Superior temporal gyrus (tissue), 1 donor: ENCODE measurements at regions not wholly inside any gene's neighbourhood (a gene's known extent, or its start where the extent isn't known, plus 50 kb on each side); places are given as distances from the start of the nearest gene placed in this dataset.
"Not testable (repeated sequence)": the region's sequence is repeated elsewhere in the genome, so short reads cannot be mapped to it uniquely, and the experiment has no call there.

Experiments
- DNase-seq: peaks from one replicate; pipeline ENCODE4 v3.0.0-alpha.2; 2016; ENCODE audit errors: extremely low spot score

DNA sequence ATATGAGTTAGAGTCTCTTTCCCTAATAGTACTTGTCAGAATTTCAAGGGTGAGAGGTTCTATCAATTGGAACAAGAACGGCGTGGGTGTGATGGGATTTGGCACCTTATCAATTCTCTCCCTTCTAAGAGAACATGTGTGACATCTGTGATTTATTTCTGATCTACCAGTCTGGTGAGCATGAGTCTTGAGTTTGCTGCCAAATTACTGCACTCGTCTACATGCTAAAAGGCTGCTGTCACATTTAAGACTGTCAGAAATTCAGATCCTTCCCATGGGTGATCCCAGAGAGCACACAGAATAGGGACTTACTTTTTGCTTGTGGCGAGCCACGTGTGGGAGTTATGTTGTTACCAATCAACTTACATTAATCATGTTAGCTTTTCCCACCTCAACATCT is 370.2 kb upstream of the SASH1 start:
- DNase-seq, result no peak

DNA sequence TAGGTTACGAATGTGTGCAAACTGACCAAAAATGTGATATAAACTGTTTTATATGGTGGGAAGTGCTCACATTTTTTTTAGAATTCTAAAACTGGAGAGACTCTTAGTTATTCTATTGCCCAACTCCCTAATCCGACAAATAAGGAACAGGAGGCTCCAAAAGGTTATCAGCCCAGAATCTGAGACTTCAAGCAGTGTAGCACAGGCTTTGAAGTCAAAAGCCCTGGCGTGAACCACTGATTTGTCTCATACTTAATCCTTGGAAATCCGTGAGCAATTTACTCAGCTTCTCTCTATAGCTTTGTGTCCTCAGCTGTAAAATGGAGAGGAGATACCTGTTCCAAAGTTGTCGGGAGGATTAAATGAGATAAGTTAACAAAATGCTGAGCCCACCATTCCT is 368.8 kb upstream of the SASH1 start:
- DNase-seq, result no peak

DNA sequence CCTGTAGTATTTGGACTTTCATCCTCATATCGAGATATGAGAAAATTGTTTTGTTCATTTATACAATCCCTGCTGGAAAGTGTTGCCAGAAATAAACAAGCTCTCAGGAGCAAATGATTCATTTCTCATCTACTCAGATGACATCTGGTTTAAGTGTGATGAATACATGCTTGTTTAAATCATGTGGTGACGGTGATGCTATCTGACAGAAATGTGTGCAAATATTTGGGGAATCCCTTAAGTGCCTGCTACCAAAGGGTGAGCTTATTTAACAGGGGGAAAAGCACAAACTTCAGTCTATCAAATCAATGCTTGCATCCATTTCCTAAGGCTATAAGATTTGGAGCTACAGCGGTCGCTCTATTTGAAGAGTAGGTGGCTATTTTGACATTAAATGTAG is 368.3 kb upstream of the SASH1 start:
- no peak for DNase-seq

DNA sequence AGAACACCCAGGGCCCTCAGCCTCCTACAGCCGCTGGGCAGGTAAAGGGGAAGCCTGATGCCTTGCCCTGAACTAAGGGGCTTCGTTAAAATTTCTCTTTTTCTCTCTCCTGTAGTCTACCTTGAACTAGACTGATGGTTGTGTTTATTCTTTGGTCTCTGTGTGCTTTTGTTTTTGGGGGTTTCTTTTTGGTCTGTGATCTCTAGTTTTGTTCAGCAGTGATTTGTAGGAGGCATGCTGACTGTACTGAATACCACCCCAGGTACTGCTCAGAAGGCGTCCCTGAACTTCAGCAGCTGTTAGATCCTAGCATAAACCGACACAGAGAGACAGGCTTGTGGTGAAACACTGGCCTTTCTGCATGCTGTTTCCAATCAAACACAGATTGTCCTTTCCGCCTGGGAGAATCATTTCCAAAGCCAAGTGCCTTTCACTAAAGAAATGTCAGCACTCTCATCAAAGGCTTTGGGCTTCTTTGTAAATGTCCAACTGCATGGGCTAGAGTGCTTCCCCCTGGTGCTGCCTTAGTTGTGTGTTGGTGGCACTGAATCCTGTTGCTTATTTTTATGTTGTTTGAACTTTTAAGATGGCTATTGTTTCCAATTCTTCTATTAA is 364.7 kb upstream of the SASH1 start:
- no peak for DNase-seq

DNA sequence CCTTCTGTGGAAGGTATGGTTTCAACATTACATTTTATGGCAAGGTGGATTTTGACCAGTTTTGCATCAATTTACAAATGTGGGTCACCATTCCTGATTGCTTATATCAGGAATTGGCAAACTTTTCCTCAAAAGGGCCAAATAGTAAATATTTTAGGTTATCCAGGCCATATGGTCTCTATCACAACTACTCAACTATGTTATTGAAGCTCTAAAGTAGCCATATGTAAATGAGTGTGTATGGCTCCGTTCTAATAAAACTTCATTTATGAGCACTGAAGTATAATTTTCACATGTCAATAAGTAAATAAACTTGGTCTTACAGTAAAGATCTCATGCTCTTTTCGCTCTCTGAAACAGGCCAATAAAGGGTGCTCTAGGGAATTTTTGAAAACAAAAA is 362.7 kb upstream of the SASH1 start:
- no peak for DNase-seq

DNA sequence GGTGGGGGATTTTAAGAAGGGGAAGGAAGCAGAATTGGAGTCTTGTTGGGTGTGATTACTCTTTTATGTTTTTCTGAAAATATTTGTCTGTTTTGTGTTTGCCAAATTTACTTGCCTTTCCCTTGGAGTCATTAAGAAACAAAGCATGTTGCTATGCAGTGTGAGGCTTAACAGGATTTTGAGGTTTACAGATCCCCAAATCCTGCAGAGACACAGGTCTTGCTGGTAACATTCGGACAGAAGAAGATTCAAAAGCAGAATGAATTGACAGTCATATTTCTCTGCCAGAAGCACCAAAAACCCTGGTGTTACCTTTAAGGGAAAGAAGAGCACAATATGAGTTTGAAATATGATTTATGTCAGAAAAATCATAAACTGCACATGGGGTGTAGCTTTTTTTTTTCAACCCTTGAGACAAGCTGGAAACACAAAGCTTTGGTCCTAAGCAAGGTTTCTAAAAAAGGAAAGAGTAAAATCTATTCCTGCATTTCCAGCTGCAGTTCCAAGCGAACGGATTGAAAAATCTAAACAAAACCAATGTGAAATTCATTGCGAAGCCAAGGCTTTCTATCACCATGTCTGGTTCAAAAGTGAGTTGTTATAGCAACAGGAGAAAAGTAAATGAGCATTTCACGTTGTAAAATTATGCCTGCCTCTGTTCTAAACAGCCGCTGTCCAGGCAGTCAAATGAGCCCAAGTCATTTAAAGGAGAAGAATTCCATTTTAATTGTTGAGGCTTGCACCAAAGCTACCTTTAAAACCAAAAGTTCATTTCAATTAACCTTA is 358.9 kb upstream of the SASH1 start:
- peak; percentile 61 for DNase-seq

DNA sequence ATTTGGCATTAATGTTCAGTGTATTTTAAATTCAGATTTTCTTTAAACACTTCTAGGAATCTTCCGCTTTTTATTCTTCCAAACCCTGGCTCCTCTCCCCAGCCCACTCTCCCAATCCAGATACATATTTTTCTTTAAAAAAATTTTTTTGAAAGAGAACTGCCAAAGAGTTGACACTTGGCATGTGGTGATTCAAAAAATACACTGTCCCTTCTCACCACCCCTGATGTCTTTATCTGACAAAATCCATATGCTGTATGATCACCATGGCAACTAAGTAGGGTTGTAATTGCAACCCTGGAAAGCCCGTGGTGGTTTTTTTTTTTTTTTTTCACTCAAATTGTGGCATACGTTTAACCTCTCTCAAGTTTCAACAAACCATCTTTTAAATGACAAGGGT is 355.8 kb upstream of the SASH1 start:
- no peak for DNase-seq

DNA sequence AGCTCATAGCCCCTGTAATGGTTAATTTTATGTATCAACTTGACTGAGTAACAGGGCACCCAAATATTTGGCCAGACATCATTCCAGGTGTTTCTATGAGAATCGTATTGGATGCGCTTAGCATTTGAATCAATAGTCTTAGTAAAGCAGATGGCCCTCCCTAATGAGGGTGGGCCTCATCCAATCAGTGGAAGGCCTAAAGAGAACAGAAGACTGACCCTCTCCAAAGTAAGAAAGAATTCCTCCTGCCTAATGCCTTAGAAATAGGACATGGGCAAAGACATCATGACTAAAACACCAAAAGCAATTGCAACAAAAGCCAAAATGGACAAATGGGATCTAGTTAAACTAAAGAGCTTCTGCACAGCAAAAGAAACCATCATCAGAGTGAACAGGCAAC is 352.5 kb upstream of the SASH1 start:
- DNase-seq, result no peak

DNA sequence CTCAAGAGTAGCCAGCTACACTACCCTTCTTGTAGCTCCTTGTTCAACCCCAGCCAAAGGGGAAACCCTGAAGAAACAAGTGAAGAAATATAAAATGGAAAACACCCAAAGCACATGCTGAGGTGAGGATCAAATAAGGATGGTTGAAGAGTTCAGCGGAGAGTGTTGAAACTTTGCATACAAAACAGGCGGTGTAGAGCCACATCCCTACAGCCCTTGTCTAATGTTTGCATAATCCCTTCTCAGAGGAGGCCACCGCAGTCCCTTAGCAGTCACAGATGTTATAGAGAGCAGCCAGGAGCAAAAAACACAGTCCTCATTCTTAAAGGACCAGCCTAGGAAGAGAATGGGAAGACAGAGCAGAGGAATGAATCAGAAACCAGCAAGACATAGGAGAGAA is 350.7 kb upstream of the SASH1 start:
- DNase-seq, result no peak

DNA sequence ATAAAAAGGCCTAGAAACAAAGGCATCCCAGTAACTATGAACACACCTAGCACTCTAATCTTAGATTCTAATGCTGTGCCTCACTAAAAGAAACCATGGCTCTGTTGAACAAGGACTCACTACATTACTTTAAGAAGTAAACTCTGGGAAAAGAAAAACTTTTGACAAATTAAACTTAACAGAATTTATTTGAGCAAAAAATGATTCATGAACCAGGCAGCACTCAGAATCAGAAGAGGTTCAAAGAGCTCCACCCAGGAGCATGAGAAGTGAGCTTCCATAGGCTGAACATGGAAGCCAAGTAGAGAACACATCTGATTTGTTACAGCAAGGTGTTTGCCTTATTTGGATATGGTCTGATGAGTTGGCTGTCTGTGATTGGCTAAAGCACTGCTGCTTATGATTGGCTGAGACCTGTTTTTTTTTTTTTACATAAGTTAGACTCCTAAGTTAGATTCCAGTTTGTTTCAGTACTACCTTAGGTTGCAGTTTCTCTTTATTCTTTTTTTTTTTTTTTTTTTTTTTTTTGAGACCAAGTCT is 343.6 kb upstream of the SASH1 start:
- no peak for DNase-seq

DNA sequence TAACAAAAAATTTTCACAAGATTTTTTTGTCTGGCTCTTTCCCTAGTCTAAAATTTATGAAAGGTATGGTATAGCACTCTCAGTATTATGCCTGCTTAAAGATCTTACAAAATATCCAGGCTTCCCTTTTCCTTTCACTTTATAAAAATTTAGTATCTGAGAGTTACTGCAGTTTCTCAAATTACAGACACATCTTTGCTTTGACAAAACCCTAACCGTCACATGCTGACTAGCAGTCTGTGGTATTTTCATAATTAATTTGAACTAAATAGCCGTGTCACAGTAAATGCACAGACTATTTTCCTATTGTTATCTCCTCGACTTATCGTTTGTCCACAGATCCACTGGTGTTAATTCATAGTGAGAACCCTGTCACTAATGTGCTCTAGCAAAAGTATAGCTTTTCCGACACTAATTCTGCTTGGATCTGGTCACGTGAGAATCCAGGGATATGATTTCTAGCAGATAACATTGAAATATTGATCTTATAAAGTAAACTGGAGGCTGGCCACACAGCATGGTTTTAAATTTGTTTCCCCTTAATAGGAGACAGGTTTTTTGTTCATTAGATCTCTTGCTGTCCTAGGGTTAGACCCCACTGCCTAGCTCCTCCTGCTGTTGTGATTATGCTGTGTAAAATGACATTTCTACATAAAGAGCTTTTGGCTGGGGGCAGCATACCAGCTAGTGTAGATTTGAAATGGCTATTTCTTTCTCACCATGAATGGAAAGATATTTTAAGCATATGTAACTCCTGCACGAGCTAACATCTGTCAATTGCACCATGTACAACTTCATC is 340.6 kb upstream of the SASH1 start:
- DNase-seq, result no peak

DNA sequence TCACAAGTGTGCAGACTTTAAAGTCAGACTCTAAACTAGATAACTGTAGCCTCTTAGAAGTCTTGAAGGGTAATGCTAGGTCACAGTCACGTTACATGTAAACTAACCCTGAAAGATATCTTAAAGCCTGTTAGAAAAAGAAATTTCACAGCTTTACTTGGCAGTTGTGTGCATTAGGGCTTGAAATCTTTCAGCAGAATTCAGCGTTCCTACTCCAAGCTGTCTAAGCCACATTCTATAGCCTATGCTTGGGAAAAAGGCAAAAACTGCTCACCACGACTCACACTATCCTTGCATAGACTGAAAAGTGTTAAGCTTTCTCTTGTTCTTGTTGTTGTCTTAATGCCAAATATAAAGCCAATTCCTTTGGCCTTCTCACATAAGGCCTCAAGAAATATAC is 338.0 kb upstream of the SASH1 start:
- DNase-seq, result no peak

DNA sequence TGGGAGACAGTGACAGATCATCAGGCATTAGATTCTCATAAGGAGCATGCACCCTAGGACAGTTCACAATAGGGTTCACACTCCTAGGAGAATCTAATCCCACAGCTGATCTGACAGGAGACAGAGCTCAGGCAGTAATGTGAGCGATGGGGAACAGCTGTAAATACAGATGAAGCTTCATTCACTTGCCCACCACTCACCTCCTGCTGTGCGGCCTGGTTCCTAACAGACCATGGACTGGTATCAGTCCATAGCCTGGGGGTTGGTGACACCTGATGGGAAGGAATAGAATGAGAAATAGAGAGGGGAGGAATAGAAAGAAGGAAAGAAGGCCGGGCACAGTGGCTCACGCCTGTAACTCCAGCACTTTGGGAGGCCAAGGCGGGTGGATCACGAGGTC is 336.8 kb upstream of the SASH1 start:
- no peak for DNase-seq

DNA sequence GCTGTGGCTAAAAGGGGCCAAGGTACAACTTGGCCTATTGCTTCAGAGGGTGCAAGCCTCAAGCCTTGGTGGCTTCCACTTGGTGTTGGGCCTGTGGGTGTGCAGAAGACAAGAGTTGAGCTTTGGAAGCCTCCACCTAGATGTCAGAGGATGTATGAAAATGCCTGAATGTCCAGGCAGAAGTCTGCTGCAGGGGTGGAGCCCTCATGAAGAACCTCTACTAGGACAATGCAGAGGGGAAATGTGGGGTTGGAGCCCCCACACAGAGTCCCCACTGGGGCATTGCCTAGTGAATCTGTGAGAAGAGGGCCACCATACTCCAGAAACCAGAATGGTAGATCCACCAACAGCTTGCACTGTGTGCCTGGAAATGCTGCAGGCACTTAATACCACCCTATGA is 332.1 kb upstream of the SASH1 start:
- DNase-seq, result not testable (repeated sequence)

DNA sequence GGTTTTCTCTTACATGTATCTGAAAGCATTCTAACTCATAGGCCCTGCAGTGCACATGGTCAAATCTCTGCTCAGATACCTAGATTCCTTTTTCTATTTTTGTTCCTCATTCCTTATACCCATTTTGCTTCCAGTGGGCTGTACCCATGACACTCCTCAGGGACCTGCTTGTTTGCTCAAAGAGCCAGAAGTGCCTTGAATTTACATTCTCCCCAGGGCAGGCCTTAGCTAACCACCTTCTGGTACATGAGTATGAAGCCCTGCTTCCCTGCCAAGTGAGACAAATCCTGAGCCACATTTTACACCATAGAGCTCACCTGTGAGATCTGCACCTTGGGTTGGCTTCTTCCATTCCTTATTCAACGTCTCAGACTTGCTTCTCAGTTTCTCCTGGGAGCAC is 326.6 kb upstream of the SASH1 start:
- no peak for DNase-seq

DNA sequence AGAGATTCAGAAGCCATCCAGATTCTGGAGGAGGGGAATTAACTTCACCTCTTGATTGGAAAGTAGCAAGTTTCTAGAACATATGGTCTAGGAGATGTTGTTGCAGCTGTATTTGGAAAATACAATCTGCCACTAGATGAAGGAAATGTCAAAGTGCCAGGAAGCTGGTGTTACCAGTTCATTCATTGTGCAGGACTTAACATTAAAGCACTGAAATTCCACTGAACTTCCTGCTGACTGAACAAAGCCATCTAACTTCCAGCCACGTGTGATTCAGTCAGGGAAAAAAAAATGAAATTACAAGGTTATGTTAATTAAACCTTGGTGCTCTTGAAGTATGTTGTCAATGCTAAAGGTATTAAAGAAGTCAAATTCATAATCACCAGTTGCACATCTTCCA is 321.5 kb upstream of the SASH1 start:
- DNase-seq, result no peak

DNA sequence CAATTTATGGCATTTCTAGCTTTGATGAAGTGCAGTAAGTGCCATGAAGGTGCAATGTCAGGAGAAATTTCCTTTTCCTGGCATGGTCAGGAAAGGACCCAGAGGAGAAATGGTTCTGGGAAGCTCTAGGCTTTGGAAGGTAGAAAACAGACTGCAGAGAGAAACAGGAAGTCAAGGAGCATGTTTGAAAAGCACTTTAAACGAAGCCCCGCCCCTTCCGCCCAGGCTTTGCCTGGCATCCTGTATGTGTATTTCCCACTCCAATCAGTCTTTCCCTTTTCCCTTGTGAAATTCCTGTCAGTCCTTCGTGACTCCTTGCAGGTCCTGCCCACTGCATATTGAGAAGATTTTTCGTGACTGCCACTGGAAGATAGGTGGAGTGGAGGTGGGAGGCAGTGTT is 320.9 kb upstream of the SASH1 start:
- no peak for DNase-seq

DNA sequence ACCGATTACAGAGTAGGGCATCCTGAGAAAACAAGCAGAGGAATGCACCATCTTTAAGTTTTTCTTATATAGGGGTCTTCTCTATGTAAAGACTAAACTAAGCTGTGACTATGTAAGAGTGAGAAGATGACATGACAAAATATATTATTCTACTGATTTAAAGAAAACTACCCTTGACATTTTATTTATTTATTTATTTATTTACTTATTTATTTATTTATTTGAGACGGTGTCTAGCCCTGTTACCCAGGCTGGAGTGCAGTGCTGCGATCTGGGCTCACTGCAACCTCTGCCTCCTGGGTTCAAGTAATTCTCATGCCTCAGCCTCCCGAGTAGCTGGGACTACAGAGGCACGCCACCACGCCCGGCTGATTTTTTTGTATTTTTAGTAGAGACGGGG is 320.4 kb upstream of the SASH1 start:
- not testable (repeated sequence) for DNase-seq

DNA sequence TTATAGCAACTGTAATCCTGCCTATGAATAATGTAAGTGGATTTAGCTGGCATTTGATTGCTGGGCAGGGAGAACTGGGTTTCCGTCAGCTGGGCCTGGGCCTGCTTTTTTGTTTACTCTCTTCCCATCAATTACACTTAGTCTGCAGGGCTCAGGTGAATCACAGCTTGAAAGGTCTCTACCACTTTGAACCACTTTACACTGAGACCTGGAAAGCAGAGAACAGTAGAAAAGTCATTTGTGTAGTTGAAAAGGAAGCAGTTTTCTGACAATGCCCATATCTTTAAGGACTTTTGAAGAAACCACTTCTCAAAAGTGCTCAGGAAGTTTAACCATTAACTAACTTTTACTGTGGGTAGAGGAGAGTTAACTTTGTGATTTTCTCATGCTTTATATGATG is 315.4 kb upstream of the SASH1 start:
- DNase-seq, result no peak

DNA sequence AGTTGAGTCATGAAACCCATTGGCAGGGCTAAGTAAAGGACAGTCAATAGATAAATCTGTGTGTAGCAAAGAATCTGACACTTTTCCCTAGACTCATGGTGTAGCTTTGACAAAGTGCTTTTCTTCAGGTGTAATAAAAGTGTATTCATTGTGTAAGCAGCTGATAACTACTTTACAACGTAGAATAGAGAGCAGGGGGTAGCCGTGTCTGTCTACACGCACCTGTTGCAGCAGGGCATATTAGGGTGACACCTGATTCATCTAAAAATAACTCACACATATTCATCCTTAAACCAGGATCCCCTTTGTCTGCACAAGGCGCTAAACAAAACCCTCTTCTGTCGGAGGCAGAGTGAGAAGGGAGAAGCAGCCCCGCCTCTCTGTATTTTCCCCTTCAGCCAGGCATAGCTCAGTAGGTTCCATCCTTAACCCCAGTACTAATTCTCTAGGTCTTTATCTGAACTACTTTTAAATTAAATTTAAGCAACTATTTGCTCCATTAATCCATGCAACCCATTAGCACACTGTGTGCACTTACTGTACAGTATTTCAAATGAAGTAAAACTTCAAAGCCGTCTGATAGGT is 306.7 kb upstream of the SASH1 start:
- no peak for DNase-seq

DNA sequence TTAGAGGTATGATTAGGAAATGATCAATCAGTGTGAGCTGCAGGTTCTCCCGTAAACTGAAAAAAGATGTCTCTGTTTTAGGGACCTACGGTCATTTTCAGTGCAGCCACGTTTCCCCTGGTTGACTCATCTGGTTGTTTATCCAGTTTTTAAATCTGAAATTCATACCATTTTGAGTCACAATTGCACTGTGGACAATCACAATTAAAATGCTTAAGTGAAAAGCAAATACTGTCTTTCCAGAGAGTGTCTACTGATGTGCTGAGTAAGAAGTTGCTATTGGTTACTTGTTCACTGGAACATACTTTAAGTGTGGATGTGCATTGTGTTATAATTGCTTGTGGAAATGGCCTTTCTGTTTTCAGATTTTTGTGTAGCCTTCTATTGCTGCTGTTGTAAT is 305.1 kb upstream of the SASH1 start:
- no peak for DNase-seq

DNA sequence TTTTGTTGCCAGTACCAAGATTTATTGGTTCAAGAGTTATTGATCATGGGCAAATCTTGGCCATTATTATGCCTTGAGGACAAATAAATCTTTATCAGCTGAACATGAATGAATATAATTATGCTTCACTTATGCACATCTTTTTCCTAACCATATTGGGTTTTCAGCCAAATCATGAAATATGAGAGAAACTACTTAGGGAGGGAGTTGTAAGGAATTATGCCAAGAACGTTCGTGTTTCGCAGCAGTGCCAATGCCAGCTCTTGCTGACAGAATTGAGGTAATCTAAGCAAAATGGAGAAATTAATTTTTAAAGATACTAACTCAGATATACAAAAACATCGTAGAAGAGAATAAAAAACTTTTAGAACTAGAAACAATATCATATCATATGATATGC is 301.1 kb upstream of the SASH1 start:
- no peak for DNase-seq
